ENCODE measurements at regions not wholly inside any gene's neighbourhood (a gene's known extent, or its start where the extent isn't known, plus 50 kb on each side); places are given as distances from the start of the nearest gene placed in this dataset.
"Not testable (repeated sequence)": the region's sequence is repeated elsewhere in the genome, so short reads cannot be mapped to it uniquely, and the experiment has no call there.

DNA sequence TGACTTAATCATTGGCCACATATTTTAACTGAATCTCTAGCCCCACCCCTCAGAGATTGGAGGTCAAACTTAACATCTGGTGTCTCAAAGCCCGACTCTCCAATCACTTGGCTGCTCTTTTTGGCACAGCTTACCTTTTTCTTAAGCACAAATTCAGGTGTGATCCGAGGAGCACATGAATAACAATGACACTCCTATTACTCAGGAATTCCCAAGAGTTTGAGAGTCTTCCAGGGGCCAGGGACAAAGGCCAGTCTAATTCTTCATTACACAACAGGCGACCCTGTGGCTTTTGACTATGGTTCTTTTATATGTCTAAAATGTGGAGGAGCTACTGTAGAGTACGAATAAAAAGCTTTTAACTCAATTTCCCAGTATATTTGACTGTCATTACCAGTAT, 190.7 kb upstream of the FAM240B start:
- TF ChIP-seq, protein P1, sequence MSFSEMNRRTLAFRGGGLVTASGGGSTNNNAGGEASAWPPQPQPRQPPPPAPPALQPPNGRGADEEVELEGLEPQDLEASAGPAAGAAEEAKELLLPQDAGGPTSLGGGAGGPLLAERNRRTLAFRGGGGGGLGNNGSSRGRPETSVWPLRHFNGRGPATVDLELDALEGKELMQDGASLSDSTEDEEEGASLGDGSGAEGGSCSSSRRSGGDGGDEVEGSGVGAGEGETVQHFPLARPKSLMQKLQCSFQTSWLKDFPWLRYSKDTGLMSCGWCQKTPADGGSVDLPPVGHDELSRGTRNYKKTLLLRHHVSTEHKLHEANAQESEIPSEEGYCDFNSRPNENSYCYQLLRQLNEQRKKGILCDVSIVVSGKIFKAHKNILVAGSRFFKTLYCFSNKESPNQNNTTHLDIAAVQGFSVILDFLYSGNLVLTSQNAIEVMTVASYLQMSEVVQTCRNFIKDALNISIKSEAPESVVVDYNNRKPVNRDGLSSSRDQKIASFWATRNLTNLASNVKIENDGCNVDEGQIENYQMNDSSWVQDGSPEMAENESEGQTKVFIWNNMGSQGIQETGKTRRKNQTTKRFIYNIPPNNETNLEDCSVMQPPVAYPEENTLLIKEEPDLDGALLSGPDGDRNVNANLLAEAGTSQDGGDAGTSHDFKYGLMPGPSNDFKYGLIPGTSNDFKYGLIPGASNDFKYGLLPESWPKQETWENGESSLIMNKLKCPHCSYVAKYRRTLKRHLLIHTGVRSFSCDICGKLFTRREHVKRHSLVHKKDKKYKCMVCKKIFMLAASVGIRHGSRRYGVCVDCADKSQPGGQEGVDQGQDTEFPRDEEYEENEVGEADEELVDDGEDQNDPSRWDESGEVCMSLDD (CRISPR knock-in tag; IDR thresholded peaks at IDR 0.05; ENCODE audit: borderline replicate concordance), result not testable (repeated sequence)
- TF ChIP-seq NR1H2 (CRISPR knock-in tag; IDR thresholded peaks at IDR 0.05; ENCODE audit: borderline replicate concordance, low read depth), result not testable (repeated sequence)

Data from HepG2 (cell line).